Endodermal cell (in vitro differentiated cells): ENCODE measurements at regions not wholly inside any gene's neighbourhood (a gene's known extent, or its start where the extent isn't known, plus 50 kb on each side); places are given as distances from the start of the nearest gene placed in this dataset.

ENCODE experiments used
- DNase-seq: peaks from one replicate; pipeline ENCODE4 v3.0.0-alpha.2; 2017
- H3K27ac ChIP-seq: 2 replicates; pipeline ENCODE4 v1.5.1; 2013; ENCODE audit warnings: mild to moderate bottlenecking, low read depth, low read length, moderate library complexity
- H3K27me3 ChIP-seq: 2 replicates; pipeline ENCODE4 v1.6.1; 2013; ENCODE audit warnings: mild to moderate bottlenecking, low read length, moderate library complexity; ENCODE audit not compliant: insufficient read depth, control insufficient read depth, poor library complexity, severe bottlenecking
- H3K36me3 ChIP-seq: 2 replicates; pipeline ENCODE4 v1.7.0; 2013; ENCODE audit warnings: mild to moderate bottlenecking, low read length, moderate library complexity; ENCODE audit not compliant: control insufficient read depth, insufficient read depth
- H3K4me1 ChIP-seq: one replicate; pipeline ENCODE4 v1.7.0; 2013; ENCODE audit warnings: low read length; ENCODE audit not compliant: control insufficient read depth, insufficient read depth
- H3K4me3 ChIP-seq: 2 replicates; pipeline ENCODE4 v1.5.1; 2013; ENCODE audit warnings: mild to moderate bottlenecking, low read length, moderate library complexity
- H3K9ac ChIP-seq: 2 replicates; pipeline ENCODE4 v1.6.1; 2013; ENCODE audit warnings: mild to moderate bottlenecking, low read length, moderate library complexity; ENCODE audit not compliant: poor library complexity, severe bottlenecking; ENCODE audit errors: extremely low read depth
- H3K9me3 ChIP-seq: 2 replicates; pipeline ENCODE4 v1.6.1; 2013; ENCODE audit warnings: mild to moderate bottlenecking, low read length, moderate library complexity; ENCODE audit not compliant: control insufficient read depth
- H3K27ac Mint-ChIP-seq: 2 replicates; pipeline ENCODE4 v1.8.0; 2020; ENCODE audit warnings: mixed read lengths
- H3K27me3 Mint-ChIP-seq: 2 replicates; pipeline ENCODE4 v1.8.0; 2021; ENCODE audit warnings: mild to moderate bottlenecking, mixed read lengths; ENCODE audit not compliant: insufficient read depth
- H3K36me3 Mint-ChIP-seq: 2 replicates; pipeline ENCODE4 v1.8.0; 2020; ENCODE audit warnings: low read depth, mixed read lengths
- H3K4me1 Mint-ChIP-seq: 2 replicates; pipeline ENCODE4 v1.8.0; 2020; ENCODE audit warnings: mixed read lengths
- H3K4me3 Mint-ChIP-seq: 2 replicates; pipeline ENCODE4 v1.8.0; 2020; ENCODE audit warnings: mild to moderate bottlenecking, moderate library complexity, mixed read lengths
- H3K9me3 Mint-ChIP-seq: 2 replicates; pipeline ENCODE4 v1.8.0; 2020; ENCODE audit warnings: mild to moderate bottlenecking, mixed read lengths
- CTCF ChIP-seq: fragments of 200-600 bp; sonication (generic); conservative IDR thresholded peaks from 2 replicates; pipeline ENCODE4 v1.5.0; 2021; ENCODE audit warnings: antibody characterized with exemption, mild to moderate bottlenecking
- WGBS, 2 experiments: methylation state at CpG; one replicate each; pipeline versions ENCODE4 v1.1.5 to v1.1.7; 2013; ENCODE audit warnings: missing lambda C conversion rate in 2 of 2, mixed read lengths in 1 of 2; ENCODE audit not compliant: insufficient coverage in 1 of 2, insufficient read length in 1 of 2; 5-methylcytosine and 5-hydroxymethylcytosine counted together

GRCh38 chr4:34193451-34194154 is 2050.7 kb downstream of the ARAP2 start:
- DNase-seq: no peak
- no peak overlapping the region for H3K27ac ChIP-seq
- H3K27ac Mint-ChIP-seq: no peak overlapping the region

GRCh38 chr4:34194585-34194984 is 2049.7 kb downstream of the ARAP2 start:
- Mint-ChIP-seq H3K4me1 (peaks cover 3% of the 10 kb centered on the region), H3K9me3 (peaks cover under 1% of the 10 kb centered on the region), H3K27me3 (no peaks in the 10 kb centered on the region), H3K4me3 (no peak overlapping the region), H3K27ac (no peak overlapping the region), H3K36me3 (no peaks in the 10 kb centered on the region)
- Histone ChIP-seq H3K4me1 (no peaks in the 10 kb centered on the region), H3K4me3 (no peak overlapping the region), H3K9me3 (no peaks in the 10 kb centered on the region), H3K27me3 (no peaks in the 10 kb centered on the region), H3K27ac (no peak overlapping the region), H3K36me3 (no peaks in the 10 kb centered on the region), H3K9ac (no peak overlapping the region)
- TF ChIP-seq CTCF: no peak
- 82% methylated on average over 2 of the region's 2 CpGs; no CpG with 5 or more reads in 1 of the 2 experiments for WGBS, 2 experiments
- no peak for DNase-seq

More at GRCh38 chr4:34193451-34194154, 2050.7 kb downstream of the ARAP2 start:
- Histone ChIP-seq H3K4me1 (no peaks in the 10 kb centered on the region), H3K9me3 (no peaks in the 10 kb centered on the region), H3K36me3 (no peaks in the 10 kb centered on the region), H3K9ac (no peak overlapping the region), H3K27me3 (no peaks in the 10 kb centered on the region), H3K4me3 (no peak overlapping the region)
- Mint-ChIP-seq H3K4me1 (peaks cover 3% of the 10 kb centered on the region), H3K27me3 (no peaks in the 10 kb centered on the region), H3K36me3 (no peaks in the 10 kb centered on the region), H3K4me3 (no peak overlapping the region), H3K9me3 (peaks cover 2% of the 10 kb centered on the region)
- no peak for TF ChIP-seq CTCF
- WGBS, 2 experiments: 60 to 96% methylated on average over 1 to 4 of the region's 5 CpGs

GRCh38 chr4:34196375-34196774 is 2047.9 kb downstream of the ARAP2 start:
- Mint-ChIP-seq H3K9me3 (no peaks in the 10 kb centered on the region), H3K27ac (no peak overlapping the region), H3K4me3 (no peak overlapping the region), H3K27me3 (no peaks in the 10 kb centered on the region), H3K36me3 (no peaks in the 10 kb centered on the region), H3K4me1 (peaks cover 3% of the 10 kb centered on the region)
- Histone ChIP-seq H3K9ac (no peak overlapping the region), H3K27me3 (no peaks in the 10 kb centered on the region), H3K9me3 (no peaks in the 10 kb centered on the region), H3K36me3 (no peaks in the 10 kb centered on the region), H3K27ac (no peak overlapping the region), H3K4me3 (no peak overlapping the region), H3K4me1 (no peaks in the 10 kb centered on the region)
- TF ChIP-seq CTCF: no peak
- DNase-seq: no peak
- WGBS, 2 experiments: 100% methylated on average over 1 to 2 of the region's 2 CpGs
